ENCODE measurements at regions not wholly inside any gene's neighbourhood (a gene's known extent, or its start where the extent isn't known, plus 50 kb on each side); places are given as distances from the start of the nearest gene placed in this dataset.

- TF ChIP-seq CTCF (conservative IDR thresholded peaks at IDR 0.05; ENCODE audit: low read depth in 2 of 2): no peak
- TF ChIP-seq ETS1 (IDR thresholded peaks at IDR 0.05): no peak
- TF ChIP-seq POLR2AphosphoS5 (IDR thresholded peaks at IDR 0.05; ENCODE audit: low read depth): no peak
- no peak for TF ChIP-seq ZNF331 (CRISPR knock-in tag; IDR thresholded peaks at IDR 0.05; ENCODE audit: low read depth)
Observed at GRCh38 chr5:73395256-73395655, 53.3 kb downstream of the FOXD1 start.
